K562 (cell line): ENCODE measurements at regions not wholly inside any gene's neighbourhood (a gene's known extent, or its start where the extent isn't known, plus 50 kb on each side); places are given as distances from the start of the nearest gene placed in this dataset.

Source experiments
- ATAC-seq: fragments of 200-7000 bp; cut with Tn5 transposase; 3 replicates; pipeline ENCODE4 v1.9.1; 2020; ENCODE audit warnings: moderate library complexity
- BruUV-seq: library from RNA; stranded (reverse); fragments of 400-500 nt; replicated peaks from 2 replicates; lab custom pipeline; 2021; lab: Mats Ljungman, UMichigan
- CTCF ChIA-PET: fragments of 300-600 bp; formaldehyde crosslinking; extraction: SDS; loops from one replicate; lab custom pipeline; 2021; ENCODE audit warnings: low intra/inter-chr PET ratio; lab: Yijun Ruan, JAX
- POLR2A ChIA-PET: fragments of 300-600, 350-650 bp; sonication (Branson Sonifier 250); formaldehyde crosslinking; extraction: SDS; loops from one replicate; lab custom pipeline; 2021; ENCODE audit warnings: antibody characterized with exemption, inconsistent platforms; lab: Yijun Ruan, JAX
- DNase-seq, 4 experiments: peaks; one replicate each; pipeline versions ENCODE4 v3.0.0 to v3.0.0-alpha.2; 2011 to 2018; ENCODE audit warnings: low spot score in 3 of 4, mixed read lengths in 3 of 4; ENCODE audit errors: extremely low read depth in 1 of 4
- FAIRE-seq: peaks from 2 replicates; lab custom pipeline; 2011; peaks lifted over from hg19 to GRCh38; lab: Jason Lieb, UNC
- H2AFZ ChIP-seq: 2 replicates; pipeline ENCODE4 v1.6.0; 2011; ENCODE audit warnings: low read depth, low read length, control low read depth, inconsistent platforms
- H3K27ac ChIP-seq: fragments of 200-600 bp; 3 replicates; pipeline ENCODE4 v1.8.0; 2011; ENCODE audit warnings: low read depth, mild to moderate bottlenecking, control low read depth, inconsistent platforms, low read length, moderate library complexity, mixed read lengths; ENCODE audit errors: extremely low read depth
- H3K27me3 ChIP-seq, 2 experiments: fragments of 300-600 bp in 1 of 2; 2 replicates in 1 of 2; 3 replicates in 1 of 2; pipeline versions ENCODE4 v1.6.0 to v1.8.0; 2011; ENCODE audit warnings: inconsistent platforms in 2 of 2, low read length in 2 of 2, mild to moderate bottlenecking in 1 of 2, mixed read lengths in 1 of 2, moderate library complexity in 1 of 2; ENCODE audit not compliant: control insufficient read depth in 2 of 2, insufficient read depth in 2 of 2
- H3K36me3 ChIP-seq: fragments of 300-600 bp; 3 replicates; pipeline ENCODE4 v1.8.0; 2011; ENCODE audit warnings: mild to moderate bottlenecking, low read length, inconsistent platforms; ENCODE audit not compliant: control insufficient read depth, insufficient read depth
- H3K4me1 ChIP-seq, 2 experiments: fragments of 200-600 bp in 1 of 2; replicated peaks in 1 of 2; 2 replicates in 1 of 2; 3 replicates in 1 of 2; pipeline versions ENCODE4 v1.5.1 to v1.8.0; 2011; ENCODE audit warnings: inconsistent platforms in 2 of 2, low read length in 2 of 2, mild to moderate bottlenecking in 1 of 2, mixed read lengths in 1 of 2, moderate library complexity in 1 of 2; ENCODE audit not compliant: control insufficient read depth in 2 of 2, insufficient read depth in 2 of 2
- H3K4me2 ChIP-seq: 2 replicates; pipeline ENCODE4 v1.6.1; 2011; ENCODE audit warnings: low read length, control low read depth, inconsistent platforms, mixed read lengths; ENCODE audit not compliant: insufficient read depth
- H3K4me3 ChIP-seq: fragments of 200-600 bp; sonication (generic), shearing (Covaris generic); 2 replicates; pipeline ENCODE4 v1.5.1; 2016; ENCODE audit warnings: control low read depth, inconsistent platforms
- H3K79me2 ChIP-seq: fragments of 200-600 bp; 3 replicates; pipeline ENCODE4 v1.8.0; 2011; ENCODE audit warnings: low read length, inconsistent platforms; ENCODE audit not compliant: control insufficient read depth, insufficient read depth
- H3K9ac ChIP-seq, 2 experiments: 2 replicates each; pipeline versions ENCODE4 v1.6.0 to v1.6.1; 2011; ENCODE audit warnings: low read depth in 2 of 2, low read length in 2 of 2, control low read depth in 1 of 2, inconsistent platforms in 1 of 2, mild to moderate bottlenecking in 1 of 2, mixed read lengths in 1 of 2; ENCODE audit not compliant: insufficient read depth in 1 of 2
- H3K9me1 ChIP-seq: one replicate; pipeline ENCODE4 v1.6.0; 2011; ENCODE audit warnings: inconsistent platforms, mild to moderate bottlenecking, low read length, moderate library complexity; ENCODE audit not compliant: control insufficient read depth, insufficient read depth
- H3K9me3 ChIP-seq: replicated peaks from 2 replicates; pipeline ENCODE4 v1.5.1; 2011; ENCODE audit warnings: low read depth, low read length, inconsistent platforms; ENCODE audit not compliant: control insufficient read depth, insufficient read depth
- H4K20me1 ChIP-seq: replicated peaks from 2 replicates; pipeline ENCODE4 v1.6.1; 2011; ENCODE audit warnings: low read length, inconsistent platforms, mixed read lengths; ENCODE audit not compliant: control insufficient read depth, insufficient read depth
- CCAR2 ChIP-seq: fragments of 200-400 bp; formaldehyde crosslinking; IDR thresholded peaks from 2 replicates; pipeline ENCODE4 v1.6.1; 2017; ENCODE audit warnings: mild to moderate bottlenecking, low read depth, low read length
- GABPA ChIP-seq: fragments of 200-800 bp; sonication (Bioruptor generic); conservative IDR thresholded peaks from 2 replicates; pipeline ENCODE4 v1.6.1; 2016; ENCODE audit warnings: low read depth, missing genetic modification characterization, missing compliant biosample characterization
- HNRNPH1 ChIP-seq: fragments of 200-400 bp; formaldehyde crosslinking; optimal IDR thresholded peaks from 2 replicates; pipeline ENCODE3; 2017; ENCODE audit warnings: low read depth, mild to moderate bottlenecking, low read length, moderate library complexity
- NELFE ChIP-seq: IDR thresholded peaks from 2 replicates; pipeline ENCODE4 v1.6.1; 2011; ENCODE audit warnings: mild to moderate bottlenecking; ENCODE audit not compliant: insufficient read depth, insufficient read length
- TEAD1 ChIP-seq, 2 experiments: fragments of 450-650 bp in 1 of 2; sonication (generic) in 1 of 2; formaldehyde crosslinking; IDR thresholded peaks; 2 replicates each; pipeline versions ENCODE4 v1.4.0 to v1.8.0; 2020 to 2022; ENCODE audit warnings: mild to moderate bottlenecking in 2 of 2, missing genetic modification reagents in 1 of 2
- TEAD2 ChIP-seq: fragments of 450-650 bp; IDR thresholded peaks from 2 replicates; pipeline ENCODE4 v1.6.1; 2016; ENCODE audit warnings: missing genetic modification characterization, control low read depth, missing compliant biosample characterization
- ZNF121 ChIP-seq: sonication (generic); formaldehyde crosslinking; conservative IDR thresholded peaks from 2 replicates; pipeline ENCODE4 v1.8.0; 2022; ENCODE audit warnings: missing genetic modification reagents
- ZNF239 ChIP-seq: fragments of 250-450 bp; sonication (Bioruptor Pico); IDR thresholded peaks from 2 replicates; pipeline ENCODE4 v1.4.0; 2020; ENCODE audit warnings: mild to moderate bottlenecking
- WGBS: fragments of 100-300 bp; shearing (Covaris generic); methylation state at CpG from one replicate; pipeline ENCODE4 v1.1.6; 2016; ENCODE audit warnings: low coverage, mixed read lengths; ENCODE audit not compliant: insufficient coverage; ENCODE audit errors: missing lambda C conversion rate; 5-methylcytosine and 5-hydroxymethylcytosine counted together
- in situ Hi-C: fragments of 300-500 bp; cut with MboI; formaldehyde crosslinking; loops from 4 replicates; pipeline ENCODE4 v1.15.0; 2018; ENCODE audit warnings: inconsistent platforms, mixed read lengths
- intact Hi-C: fragments of 100-400 bp; cut with micrococcal nuclease; formaldehyde crosslinking; loops from 2 replicates; pipeline ENCODE4 v1.14.2; 2022
- TF ChIP-seq, protein P1 (sequence below): fragments of 200-800 bp; sonication (Bioruptor generic); IDR thresholded peaks from 2 replicates; pipeline ENCODE4 v1.6.1; 2017; ENCODE audit warnings: missing genetic modification characterization, missing compliant biosample characterization
- TF ChIP-seq, protein P2 (sequence below): fragments of 200-800 bp; sonication (Bioruptor generic); IDR thresholded peaks from 2 replicates; pipeline ENCODE4 v1.6.1; 2017; ENCODE audit warnings: missing genetic modification characterization, missing compliant biosample characterization

DNA sequence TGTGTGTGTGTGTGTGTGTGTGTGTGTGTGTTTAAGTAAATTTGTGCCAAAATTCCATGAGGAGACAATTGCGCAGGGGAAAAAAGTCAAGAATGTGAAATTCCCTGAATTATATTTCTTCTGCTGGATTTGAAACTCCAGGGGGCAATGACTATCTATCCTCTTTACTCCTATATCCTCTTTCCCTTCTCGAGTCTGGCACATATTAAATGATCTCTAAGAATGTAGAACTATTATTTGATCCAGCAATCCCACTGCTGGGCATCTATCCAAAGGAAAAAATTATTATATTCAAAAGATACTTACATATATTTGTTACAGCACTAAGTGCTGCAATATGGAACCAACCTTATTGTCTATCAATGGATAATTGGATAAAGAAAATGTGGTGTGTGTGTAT, 350.1 kb upstream of the ADAMTS9 start:
- H3K9ac ChIP-seq = no peak overlapping the region
- H3K4me2 ChIP-seq = no peak overlapping the region
- no peaks in the 10 kb centered on the region for H3K27me3 ChIP-seq
- H3K9me3 ChIP-seq = no peaks in the 10 kb centered on the region; the same call in 1 of the 2 replicates
- TF ChIP-seq TEAD2 (no peak), GABPA (tag) (no peak), TEAD1 (CRISPR knock-in tag; IDR thresholded peaks at IDR 0.05) (no peak), CCAR2 (no peak), ZNF121 (CRISPR knock-in tag) (no peak), HNRNPH1 (no peak), NELFE (no peak), ZNF239 (CRISPR knock-in tag) (no peak)
- TF ChIP-seq, protein P1, sequence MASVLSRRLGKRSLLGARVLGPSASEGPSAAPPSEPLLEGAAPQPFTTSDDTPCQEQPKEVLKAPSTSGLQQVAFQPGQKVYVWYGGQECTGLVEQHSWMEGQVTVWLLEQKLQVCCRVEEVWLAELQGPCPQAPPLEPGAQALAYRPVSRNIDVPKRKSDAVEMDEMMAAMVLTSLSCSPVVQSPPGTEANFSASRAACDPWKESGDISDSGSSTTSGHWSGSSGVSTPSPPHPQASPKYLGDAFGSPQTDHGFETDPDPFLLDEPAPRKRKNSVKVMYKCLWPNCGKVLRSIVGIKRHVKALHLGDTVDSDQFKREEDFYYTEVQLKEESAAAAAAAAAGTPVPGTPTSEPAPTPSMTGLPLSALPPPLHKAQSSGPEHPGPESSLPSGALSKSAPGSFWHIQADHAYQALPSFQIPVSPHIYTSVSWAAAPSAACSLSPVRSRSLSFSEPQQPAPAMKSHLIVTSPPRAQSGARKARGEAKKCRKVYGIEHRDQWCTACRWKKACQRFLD = no peak
- TF ChIP-seq, protein P2, sequence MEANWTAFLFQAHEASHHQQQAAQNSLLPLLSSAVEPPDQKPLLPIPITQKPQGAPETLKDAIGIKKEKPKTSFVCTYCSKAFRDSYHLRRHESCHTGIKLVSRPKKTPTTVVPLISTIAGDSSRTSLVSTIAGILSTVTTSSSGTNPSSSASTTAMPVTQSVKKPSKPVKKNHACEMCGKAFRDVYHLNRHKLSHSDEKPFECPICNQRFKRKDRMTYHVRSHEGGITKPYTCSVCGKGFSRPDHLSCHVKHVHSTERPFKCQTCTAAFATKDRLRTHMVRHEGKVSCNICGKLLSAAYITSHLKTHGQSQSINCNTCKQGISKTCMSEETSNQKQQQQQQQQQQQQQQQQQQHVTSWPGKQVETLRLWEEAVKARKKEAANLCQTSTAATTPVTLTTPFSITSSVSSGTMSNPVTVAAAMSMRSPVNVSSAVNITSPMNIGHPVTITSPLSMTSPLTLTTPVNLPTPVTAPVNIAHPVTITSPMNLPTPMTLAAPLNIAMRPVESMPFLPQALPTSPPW (CRISPR knock-in tag) = no peak
- H4K20me1 ChIP-seq = no peaks in the 10 kb centered on the region
- DNase-seq (no peak), FAIRE-seq (no peak), ATAC-seq (no peak)
- no peak overlapping the region for H3K4me3 ChIP-seq
- H3K79me2 ChIP-seq = no peaks in the 10 kb centered on the region
- intact Hi-C loops (loop anchor here (10.0 kb wide), 1 partner anchor 123 kb away; no protein-coding TSS in a partner anchor), in situ Hi-C loops (no loop called here)
- H2AFZ ChIP-seq = no peak overlapping the region
- no peaks in the 10 kb centered on the region for H3K9me1 ChIP-seq
- H3K36me3 ChIP-seq = no peaks in the 10 kb centered on the region
- ChIA-PET CTCF (no interaction called here), POLR2A (no interaction called here)
- H3K4me1 ChIP-seq = peaks cover 5 to 46% of the 10 kb centered on the region in 2 experiments; a peak in 3 of 5 replicates
- 65% methylated on average over 2 of the region's 2 CpGs for WGBS
- no TSS peak for BruUV-seq
- H3K27ac ChIP-seq = no peak overlapping the region
